Hepatocyte (in vitro differentiated cells): ENCODE measurements at regions not wholly inside any gene's neighbourhood (a gene's known extent, or its start where the extent isn't known, plus 50 kb on each side); places are given as distances from the start of the nearest gene placed in this dataset.

Experiments
- CTCF ChIP-seq: fragments of 200-600 bp; sonication (generic); IDR thresholded peaks from 2 replicates; pipeline ENCODE4 v1.5.1; 2016; ENCODE audit warnings: antibody characterized with exemption, mild to moderate bottlenecking; ENCODE audit not compliant: poor library complexity
- EZH2 ChIP-seq: fragments of 200-600 bp; sonication (generic); IDR thresholded peaks from 2 replicates; pipeline ENCODE4 v1.6.1; 2016; ENCODE audit warnings: antibody characterized with exemption, mild to moderate bottlenecking, borderline replicate concordance
- EZH2phosphoT487 ChIP-seq: fragments of 200-600 bp; sonication (generic); IDR thresholded peaks from one replicate; pipeline ENCODE4 v1.6.1; 2018; ENCODE audit warnings: antibody characterized with exemption, mild to moderate bottlenecking, low read depth, moderate library complexity; ENCODE audit not compliant: unreplicated experiment, severe bottlenecking

DNA sequence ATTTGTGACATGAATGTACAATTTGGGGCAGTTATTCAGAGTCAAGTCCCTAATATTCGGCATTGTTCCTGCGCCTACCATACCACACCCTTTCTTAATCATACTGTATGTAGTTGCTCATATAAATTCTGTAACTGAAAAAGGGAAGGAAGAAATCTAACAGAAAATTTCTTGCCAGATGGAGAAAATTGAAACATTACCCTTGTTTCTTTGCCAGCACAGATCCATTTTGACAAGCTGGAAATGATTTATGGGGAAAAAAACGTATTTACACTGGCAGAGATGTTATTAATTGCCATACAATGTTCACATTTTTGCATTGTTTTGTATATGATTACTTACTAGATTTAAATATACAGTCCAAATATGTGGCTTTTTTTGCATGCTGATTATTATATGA is 363.8 kb upstream of the PKN2 start:
- TF ChIP-seq CTCF (no peak), EZH2phosphoT487 (no peak), EZH2 (no peak)
